GM18870 (cell line): ENCODE measurements at regions not wholly inside any gene's neighbourhood (a gene's known extent, or its start where the extent isn't known, plus 50 kb on each side); places are given as distances from the start of the nearest gene placed in this dataset.

Experiments
- ATAC-seq: cut with Tn5 transposase; IDR thresholded peaks from one replicate; pipeline ENCODE4 v1.9.1; 2021; ENCODE audit warnings: moderate library complexity; ENCODE audit not compliant: unreplicated experiment

- ATAC-seq: no peak
These were observed 95.7 kb upstream of the SHB start for GRCh38 chr9:38164659-38165221.

GRCh38 chr9:38163518-38163917 lies 94.5 kb upstream of the SHB start:
- no peak for ATAC-seq

DNA sequence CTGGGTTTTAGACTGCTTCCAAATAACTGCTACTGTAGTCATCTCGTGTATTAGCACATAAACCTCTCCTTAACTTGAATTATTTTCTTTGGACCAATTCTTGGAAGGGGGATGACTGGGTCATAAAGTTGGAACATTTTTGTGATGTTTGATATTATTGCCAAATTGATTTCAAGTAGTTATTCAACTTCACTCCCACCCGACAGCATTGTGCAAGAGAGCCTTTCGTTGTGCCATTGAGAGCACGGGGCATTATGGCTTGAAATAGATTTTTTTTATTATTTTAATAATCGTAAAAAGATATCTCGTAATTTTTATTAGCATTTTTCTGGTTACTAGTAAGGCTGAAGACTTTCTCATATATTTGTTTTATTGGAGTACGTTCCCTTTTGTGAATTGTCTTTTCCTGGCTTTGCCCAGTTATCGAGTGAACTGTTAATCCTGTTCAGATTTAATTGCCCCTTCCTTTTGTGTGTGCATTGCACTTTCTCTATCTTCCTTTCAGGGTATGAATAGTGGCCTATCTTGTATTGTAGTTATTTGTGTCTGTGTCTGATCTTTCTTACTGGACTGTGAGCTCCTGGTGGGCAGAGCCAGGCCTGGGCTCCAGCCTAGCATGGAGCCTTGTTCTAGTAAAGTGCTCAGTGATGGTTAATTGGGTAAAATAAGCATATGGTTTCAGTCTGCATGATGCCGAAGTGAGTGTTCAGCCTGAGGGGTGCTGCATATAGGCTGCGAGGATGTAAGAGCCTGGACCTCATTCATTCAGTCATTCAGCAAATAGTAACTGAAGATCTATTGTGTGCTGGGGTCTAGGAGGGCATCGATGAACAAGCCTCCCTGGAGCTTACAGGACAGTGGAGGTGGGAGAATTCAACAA lies 93.5 kb upstream of the SHB start:
- no peak for ATAC-seq

DNA sequence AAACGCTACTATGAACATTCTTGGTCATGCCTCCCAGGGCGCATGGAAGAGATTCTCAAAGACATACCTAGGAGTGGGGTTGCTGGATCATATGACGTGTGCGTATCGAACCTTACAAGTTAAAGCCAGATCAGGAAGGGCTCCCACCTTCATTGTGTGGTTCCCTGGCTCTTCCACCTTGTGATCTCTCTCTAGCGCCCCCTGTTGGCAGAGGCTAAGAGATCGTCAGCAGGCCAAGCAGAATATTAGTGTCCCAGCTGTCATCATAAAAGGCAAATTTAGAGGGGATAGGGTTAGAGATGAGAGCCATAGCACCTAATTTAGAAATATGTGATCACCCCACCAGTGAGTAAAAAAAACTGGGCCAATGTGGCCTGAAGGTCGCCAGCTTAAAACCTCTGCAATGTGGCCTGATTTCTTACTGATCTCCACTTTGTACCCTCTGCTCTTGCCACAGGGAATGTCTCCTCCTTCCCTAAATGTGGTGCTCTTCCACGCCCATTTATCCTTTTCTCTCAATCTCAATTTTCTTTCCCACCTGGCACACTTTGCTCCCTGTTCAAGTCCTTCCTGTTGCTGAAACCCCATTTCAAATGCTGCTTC lies 91.7 kb upstream of the SHB start:
- no peak for ATAC-seq

DNA sequence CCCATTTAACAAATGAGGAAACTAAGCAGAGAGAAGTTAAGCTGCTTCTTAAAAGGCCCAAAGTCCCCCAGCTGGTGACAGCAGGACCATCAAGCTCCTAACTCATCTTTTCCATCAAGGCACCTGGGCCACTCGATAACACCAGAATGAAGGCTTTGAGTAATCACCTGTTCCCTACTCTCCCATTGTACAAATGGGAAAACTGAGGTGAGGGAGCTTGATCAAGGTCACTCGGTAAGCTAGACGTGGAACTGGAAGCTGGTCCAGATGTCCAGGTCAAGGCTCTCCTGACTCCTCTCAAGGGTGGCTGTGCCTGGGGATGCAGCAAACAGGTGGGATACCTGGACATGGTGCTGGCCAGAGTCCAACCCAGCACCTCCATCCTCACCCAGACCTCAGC lies 90.6 kb upstream of the SHB start:
- ATAC-seq: no peak

DNA sequence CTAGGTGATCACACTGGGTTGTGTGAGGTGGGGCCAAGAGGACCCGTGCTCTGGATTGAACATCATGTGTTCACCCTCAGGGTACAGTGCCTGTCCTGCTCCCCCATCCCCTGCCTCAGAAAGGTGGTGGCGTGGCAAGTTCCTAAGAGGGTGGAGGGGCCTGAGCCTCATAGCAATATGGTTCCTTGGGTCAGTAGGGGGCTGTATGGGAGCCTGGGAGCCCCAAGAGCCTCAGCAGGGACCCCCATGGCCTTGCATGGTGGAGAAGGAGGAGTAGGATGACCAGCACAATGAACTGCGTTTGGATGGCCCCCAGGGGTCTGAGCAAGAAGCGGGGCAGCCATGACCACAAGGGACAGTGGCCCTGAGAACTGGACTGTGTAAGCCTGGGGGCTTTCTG lies 89.6 kb upstream of the SHB start:
- ATAC-seq: no peak

DNA sequence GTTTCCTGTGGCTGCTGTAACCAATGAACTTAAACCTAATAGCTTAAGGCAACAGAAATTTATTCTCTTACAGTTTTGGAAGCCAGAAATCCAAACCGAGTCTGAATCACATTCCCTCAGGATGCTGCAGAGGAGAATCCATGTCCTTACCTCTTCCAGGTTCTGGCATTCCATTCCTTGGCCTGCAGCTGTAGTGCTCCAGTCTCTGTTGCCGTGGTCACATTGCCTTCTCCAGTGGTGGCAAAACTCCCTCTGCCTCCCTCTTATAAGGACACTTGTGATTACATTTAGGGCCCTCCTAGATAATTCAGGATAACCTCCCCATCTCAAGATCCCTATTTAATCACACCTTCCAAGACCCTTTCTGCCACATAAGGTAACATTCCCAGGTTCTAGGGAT lies 88.7 kb upstream of the SHB start:
- ATAC-seq: no peak

GRCh38 chr9:38154501-38155421 lies 85.7 kb upstream of the SHB start:
- ATAC-seq: no peak

GRCh38 chr9:38153910-38154291 lies 84.9 kb upstream of the SHB start:
- no peak for ATAC-seq

- ATAC-seq: no peak
These were observed 84.3 kb upstream of the SHB start for GRCh38 chr9:38153152-38153909.

GRCh38 chr9:38149647-38150046 lies 80.6 kb upstream of the SHB start:
- ATAC-seq: no peak

DNA sequence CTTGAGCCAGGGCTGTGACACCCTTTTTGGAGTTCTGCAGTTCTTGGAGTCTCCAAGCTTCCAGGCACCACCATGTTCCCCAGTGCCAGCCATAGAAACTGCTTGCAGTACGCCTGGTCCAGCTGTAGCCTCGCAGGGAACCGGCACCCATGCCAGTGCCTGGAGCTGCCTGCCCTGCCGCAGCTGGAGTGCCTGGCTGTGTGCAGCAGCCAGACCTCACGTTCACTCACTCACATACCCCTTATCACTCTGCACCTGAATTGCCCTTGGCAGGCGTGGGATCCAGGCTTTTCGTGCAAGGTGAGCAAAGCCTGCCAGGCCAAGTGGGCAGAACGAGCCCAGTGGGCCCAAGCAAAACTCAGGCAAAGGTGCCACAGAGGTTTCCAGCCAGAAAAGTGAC lies 77.8 kb upstream of the SHB start:
- ATAC-seq: no peak

DNA sequence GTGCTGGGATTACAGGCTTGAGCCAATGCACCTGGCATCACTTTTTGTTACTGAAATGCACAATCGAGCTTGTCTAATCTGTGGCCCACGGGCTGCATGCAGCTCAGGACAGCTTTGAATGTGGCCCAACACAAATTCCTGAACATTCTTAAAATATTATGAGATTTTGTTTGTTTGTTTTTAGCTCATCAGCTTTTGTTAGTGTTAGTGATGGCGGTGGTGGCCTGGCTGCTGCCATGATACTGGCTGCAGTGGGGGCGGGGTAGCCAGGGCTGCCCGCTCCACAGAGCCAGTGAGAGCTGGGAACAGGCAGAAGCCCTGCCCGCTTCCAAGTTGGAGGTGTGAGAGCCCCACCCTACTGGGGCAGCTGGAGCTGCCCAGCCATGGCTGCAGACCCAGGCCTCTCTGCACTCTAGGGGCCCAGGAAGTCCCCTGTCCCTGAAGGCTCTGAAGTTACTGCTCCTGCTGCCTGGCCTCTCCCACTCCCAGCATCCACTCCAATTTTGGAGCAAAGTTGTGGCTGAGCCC lies 76.6 kb upstream of the SHB start:
- no peak for ATAC-seq

DNA sequence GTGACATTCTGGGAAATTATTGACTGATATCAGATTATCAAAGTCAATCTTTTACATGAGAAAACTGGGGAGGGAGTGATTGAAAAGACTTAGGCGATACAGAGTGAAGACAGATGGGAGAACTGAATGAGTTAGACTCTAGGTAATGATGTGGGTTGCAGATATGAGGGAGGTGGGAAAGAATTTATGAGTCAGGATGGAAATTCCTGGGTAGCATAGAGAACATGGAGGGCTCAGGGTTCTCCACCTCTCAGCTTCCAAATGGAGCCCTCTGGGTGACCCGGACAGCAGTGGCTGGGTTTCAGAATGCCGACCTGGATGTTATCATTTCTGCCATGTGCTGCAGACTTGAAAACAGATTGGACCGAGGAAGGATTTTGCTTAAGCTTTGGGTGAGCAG lies 75.4 kb upstream of the SHB start:
- no peak for ATAC-seq

- ATAC-seq: no peak
These were observed 72.9 kb upstream of the SHB start for GRCh38 chr9:38141746-38142591.

DNA sequence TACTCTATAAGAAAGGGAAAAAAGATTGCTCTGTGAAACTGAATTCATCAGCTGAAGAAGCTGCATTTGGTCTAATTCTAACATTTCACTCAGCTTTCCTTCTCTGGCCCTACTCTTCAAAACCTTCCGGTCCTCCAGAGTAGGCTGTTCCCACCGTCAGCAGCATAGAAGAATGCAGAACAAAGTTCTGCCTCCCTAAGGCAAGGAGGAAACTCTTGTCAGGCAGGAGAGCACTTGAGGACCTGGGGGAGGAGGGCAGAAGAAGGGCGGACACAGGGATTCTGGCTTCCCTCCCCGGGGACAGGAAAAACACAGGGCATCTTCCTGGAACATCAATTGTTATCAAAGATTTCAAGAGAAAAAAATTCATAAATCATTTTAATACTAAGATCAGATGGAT lies 69.2 kb upstream of the SHB start:
- no peak for ATAC-seq

DNA sequence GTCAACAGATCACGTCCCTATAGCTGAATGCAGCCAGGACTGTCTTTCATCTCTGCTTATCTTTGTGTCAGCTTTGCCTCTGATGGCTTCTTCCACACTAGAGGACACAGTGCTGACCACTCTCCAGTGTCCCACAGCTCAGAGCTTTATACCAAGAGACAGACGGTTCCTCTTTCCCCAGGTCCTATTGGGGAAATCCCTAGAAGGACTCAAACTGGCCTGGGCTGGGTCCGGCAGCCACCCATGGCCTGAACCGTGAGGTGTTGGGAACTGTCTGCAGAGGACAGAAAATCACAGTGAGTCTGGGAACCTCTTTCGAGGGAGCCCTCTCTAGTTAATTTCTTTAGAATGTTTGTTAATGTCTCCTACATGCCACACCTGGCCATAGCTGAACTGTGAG lies 68.3 kb upstream of the SHB start:
- ATAC-seq: no peak

DNA sequence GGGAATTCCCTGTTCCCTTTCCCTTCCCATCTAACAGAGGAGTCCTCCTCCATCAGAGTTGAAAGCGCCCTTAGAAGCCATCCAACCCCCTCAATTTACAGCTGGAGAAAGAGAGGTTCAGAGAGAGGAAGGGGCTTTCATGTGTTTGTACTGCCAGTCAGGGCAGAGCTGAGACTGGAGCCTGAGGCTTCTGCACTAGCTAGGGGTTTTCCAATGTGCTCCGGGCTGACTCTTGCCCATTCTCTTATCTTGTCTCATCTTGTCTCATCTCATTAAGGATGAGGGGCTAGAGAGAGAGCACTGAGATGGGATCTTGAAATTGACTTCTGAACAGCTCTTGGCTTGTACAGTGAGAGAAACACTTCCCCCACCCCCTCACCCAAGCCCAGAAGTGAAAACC lies 67.4 kb upstream of the SHB start:
- no peak for ATAC-seq

GRCh38 chr9:38134611-38135237 lies 65.7 kb upstream of the SHB start:
- no peak for ATAC-seq
